NCI-H128 (cell line): ENCODE measurements at regions not wholly inside any gene's neighbourhood (a gene's known extent, or its start where the extent isn't known, plus 50 kb on each side); places are given as distances from the start of the nearest gene placed in this dataset.

ENCODE experiments used
- DNase-seq: peaks from one replicate; lab custom pipeline; 2025; ENCODE audit not compliant: unreplicated experiment; lab: John Stamatoyannopoulos, UW

DNA sequence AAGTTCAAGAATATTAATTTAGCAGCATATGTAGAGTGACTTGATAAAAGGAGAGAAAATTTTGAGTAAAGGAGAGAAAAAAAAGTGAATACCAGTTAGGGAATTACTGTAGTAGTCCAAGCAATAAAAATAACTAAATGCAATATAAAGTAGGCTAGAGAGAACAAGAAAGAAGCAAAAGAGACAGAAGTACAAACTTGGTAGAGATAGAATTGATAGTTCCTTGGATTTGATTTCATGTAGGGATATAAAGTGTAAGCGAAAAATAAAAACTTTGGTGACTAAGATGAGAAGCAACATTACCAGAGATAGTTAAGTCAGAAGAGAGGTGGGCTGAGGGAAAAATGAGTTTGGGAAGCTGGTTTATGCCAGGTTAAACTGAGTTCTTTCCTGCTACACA, 252.4 kb downstream of the SEC23A start:
- no peak for DNase-seq

DNA sequence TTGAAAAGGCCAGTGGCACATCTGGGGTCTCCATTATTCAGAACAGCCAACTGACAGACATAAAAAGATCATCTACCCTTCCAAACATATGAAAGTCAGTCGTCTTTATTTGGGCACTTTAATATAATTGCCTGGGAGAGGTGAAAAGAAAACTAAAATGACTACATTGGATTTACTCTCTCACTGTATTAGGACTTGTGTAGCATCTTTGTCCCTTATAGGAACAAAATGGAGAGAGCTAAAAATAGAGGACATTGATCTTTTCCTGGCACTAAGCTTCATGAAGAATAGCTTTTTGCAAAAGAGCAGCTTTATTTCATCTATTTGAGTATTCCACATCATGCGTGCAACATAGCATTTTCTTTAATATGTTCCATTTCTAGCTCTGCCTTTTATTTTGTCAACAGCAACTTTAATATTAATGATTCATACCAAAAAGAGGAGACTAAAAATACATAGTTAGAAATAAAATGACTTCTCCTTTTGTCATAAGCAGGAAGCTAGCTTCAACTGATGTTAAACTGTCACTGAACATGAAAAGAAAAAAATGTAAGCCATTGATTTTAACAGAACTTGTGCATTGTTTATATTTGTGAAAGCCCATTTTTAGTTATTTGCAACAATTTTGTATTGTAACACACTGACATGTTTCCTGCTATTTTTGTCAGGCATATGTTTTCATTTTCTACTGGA, 254.6 kb downstream of the SEC23A start:
- no peak for DNase-seq

DNA sequence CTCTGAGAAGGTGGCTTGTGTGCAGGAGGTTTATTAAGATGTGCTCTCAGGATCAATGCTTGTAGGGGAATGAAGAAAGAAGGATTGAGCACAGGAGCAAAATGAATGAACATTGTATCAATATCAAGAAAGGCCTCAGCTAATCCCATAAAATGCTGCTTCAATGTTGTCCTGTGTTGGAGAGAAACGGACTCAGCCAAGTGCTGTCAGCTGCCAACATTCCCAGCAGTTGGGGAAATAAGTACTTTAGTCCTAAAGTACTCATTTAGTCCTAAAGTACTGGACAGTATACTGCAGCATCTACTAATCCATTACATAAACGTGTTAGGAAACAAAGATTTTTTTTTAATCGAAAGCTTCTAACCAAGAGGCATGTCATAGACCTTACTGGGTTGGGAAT, 255.9 kb downstream of the SEC23A start:
- no peak for DNase-seq

DNA sequence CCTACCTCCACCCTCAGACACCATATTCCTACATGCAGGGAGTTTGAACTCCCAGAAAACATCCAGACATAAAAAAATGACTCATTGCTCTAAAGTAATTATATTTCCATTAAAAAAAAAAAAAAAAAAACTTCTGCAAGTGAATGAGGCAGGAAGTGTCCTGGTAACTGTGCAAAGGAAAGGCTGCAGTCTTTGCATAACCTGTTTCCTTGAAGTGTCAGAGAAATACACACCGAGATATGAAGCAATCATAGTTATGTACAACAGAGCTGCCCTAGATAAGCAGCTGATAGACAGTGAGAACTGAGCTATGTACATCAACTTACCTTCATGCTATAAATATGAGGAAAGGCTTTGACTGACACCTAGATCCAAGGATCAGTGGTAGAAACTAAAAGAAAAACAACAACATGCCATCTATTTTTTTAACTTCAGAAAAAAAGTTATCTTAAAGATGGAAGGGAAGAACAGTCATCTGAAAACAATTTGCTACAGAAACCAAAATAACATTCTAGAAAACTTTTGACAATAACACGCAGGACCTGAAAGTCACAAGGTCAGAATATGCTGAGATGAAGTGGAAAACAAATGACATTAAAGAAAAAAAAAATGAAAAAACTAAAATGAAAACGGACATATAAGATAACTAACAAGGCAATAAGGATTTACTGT, 263.2 kb downstream of the SEC23A start:
- DNase-seq, result no peak

DNA sequence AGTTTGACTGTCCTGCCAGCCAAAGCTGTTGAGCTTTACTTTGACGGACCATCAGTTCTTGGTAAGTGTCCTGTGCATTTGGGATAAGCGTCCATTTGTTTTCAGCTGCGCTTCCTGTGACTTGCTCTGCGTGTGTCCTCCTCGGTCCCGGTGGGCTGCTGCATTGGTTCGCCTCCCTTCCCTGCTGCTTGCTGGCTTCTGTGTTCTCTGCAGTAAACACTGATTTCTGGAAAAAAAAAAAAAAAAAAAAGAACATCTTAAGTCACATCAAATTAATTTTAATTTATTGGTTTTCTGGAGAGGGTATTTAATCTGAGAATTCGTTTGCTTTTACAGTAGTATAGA, 264.1 kb downstream of the SEC23A start:
- DNase-seq, result no peak

DNA sequence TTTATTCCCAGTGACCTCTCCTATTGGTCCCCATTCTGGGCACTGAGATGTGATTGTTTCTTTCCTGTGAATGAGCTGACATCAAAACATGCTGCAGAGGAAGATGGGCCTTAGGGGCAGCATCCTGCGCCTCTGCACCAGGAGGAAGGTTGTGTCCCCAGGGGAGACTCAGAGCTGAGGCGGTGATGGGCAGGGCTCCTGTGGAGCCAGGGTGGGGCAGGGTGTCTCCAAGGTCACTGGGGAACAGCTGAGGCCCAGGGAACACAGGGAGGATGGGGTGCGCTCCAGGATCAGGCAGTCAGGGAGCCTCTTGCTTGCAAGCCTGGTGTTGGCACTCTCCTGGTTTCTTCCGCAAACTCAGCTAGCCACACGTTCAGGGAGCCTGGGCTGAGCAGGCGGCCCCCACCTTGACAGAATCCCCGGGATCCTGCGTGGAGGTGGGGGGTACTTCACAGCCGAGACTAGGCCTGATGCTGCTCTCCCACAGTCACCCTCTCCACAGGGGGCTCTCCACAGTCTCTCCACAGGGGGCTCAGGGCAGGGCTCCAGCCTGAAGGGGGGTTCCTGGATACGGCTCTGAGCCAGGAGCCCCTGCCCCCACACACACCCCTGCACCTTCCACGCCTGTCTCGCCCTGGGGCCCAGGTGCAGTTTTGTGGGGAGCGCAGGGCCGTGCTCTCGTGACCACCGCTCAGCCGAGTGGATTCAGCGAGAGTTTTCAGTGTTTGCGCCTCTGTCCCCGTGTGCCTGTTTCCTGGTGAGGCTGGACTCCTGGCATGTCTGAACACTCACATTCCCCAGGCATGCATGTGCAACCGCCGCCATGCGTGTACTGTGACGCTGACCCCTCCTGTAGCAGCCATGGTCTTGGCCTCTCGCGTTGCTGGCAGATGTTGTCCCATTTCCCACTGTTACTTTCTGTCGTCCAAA, 264.7 kb downstream of the SEC23A start:
- DNase-seq, result no peak

DNA sequence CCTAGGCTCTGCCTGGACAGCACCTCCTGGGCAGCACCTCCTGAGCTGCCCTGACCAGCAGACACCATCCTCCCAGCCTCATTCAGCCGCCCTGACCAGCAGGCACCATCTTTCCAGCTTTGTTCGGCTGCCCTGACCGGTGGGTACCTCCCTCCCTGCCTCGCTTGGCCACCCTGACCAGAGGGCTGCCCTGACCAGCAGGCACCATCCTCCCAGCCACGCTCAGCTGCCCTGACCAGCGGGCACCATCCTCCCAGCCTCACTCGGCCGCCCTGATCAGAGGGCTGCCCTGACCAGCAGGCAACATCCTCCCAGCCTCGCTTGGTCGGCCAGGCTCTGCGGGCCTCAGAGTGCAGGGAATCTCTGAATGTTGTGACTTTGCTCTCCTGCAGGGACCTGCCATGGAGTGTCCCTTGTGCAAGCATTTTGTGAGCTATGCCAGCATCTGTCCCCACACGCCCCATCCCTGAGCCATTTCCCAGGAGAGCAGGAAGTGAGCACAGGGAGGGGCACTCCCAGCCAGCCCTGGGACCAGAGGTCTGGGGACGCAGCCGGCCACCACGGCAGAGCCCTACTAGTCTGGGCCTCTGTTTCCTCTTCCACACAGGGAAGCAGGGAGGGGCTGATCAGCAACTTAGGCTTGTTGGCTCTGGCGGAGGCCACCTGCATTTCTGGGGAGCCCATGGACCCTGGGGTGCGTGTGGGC, 265.5 kb downstream of the SEC23A start:
- no peak for DNase-seq

DNA sequence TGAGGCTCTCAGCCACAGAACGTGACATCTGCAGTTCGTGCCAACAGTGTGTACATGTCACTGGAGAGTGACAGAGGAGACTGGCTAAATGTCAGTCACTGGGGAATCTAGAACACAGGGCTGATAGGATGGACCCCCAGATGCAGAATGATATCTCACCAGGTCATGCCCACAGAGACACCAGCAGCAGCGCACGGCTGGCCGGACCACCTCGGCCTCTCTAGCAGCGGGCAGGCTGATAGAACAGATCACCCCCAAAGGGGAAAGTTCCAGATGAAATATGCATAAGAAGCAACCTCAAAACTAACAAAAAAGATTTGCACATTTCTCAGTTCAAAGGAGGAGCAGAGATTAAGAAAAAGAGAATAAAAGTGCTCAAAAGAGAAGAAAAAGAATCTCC, 266.5 kb downstream of the SEC23A start:
- no peak for DNase-seq

DNA sequence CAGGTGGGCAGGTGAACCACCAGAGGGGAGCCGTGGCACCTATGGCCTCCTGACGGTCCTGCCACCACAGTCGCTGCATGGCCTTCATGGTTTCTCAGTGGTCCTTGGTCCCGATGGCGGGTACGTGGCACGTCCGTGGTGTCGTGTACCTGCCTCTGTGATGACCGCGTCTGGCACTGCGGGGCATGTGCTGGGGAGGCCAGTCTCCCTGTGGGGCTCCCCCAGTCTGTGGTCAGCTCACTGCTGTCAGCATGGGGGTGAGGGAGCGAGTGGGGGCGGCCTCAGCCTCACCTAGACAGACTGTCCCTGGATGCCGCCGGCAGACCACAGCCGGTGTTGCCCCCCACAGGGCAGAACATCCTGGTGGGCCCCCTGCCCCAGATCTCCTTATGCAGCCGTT, 267.2 kb downstream of the SEC23A start:
- no peak for DNase-seq

DNA sequence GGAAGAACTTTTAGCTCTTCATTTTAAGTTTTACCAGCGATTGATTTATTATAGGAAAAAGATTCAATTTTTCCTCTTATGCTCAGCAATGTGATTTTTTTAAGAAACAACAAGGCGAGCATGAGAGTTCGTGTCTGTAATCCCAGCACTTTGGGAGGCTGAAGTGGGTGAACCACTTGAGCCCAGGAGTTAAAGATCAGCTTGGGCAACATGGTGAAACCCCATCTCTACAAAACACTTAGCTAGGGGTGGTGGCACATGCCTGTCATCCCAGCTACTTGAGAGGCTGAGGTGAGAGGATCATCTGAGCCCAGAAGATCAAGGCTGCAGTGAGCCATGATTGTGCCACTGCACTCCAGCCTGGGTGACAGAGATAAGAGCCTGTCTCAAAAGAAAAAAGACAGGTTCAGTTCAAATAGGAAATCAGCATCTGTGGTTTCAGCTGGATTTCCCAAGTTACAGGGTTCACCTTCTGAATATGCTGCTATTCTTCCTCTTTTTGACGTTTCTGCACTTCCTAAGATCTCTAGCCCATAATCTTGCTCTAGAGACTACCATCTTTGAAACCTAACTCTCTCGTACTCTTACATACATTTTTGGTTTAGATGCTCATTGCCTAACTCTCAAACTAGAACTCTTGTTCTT, 274.7 kb downstream of the SEC23A start:
- DNase-seq, result no peak

DNA sequence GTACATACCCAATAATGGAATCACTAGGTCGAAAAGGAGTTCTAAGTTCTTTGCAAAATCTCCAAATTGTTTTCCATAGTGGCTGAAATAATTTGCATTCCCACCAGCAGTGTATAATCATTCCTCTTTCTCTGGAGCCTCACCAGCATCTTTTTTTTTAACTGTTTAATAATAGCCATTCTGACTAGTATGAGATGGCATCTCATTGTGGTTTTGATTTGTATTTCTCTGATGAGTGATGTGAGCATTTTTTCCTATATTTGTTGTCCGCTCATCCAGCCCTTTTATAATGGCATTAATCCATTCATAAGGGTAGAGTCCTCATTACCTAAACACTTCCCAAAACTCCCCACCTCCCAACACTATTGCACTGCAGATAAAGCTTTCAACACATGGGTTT, 278.3 kb downstream of the SEC23A start:
- DNase-seq, result no peak

DNA sequence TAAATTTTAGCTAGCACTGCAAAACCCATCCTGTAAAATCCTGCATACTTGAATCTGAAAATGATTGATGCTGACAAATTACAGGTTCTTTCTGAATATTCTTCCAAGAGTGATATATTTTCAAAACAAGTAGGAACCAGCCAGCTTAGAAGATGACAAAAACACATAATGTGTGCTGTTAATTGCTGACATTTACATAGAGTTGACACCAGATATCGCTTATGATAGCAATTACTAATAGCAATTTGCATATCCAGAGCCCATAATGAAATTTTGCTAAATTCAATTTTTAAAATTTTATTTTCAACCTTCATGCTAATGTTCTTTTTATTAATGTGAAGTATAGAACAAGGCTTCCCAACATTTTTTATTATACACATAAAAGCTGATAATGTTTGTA, 284.5 kb downstream of the SEC23A start:
- no peak for DNase-seq

DNA sequence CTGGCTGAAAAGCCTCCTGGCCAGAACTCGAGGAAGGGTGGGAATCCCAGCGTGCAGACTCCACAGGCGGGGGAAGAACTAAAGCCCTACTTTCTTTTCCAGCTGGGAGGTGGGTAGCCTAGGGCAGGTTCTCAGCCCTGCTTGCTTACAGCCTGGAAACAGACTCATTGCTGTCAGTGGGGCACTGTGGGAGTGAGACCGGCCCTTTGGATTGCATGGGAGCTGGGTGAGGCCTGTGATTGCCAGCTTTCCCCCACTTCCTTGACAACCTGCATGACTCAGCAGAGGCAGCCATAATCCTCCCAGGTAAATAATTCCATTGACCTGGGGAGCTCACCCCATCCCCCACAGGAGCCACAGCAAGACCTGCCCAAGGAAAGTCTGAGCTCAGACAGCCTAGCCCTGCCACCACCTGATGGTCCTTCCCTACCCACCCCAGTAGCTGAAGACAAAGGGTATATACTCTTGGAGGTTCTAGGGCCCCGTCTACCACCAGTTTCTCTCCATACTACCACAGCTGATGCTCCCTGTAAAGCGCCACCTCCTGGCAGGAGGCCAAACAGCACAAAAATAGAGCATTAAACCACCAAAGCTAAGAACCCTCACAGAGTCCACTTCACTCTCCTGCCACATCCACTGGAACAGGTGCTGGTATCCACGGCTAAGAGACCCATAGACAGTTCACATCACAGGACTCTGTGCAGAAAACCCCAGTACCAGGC, 294.1 kb downstream of the SEC23A start:
- DNase-seq, result no peak

DNA sequence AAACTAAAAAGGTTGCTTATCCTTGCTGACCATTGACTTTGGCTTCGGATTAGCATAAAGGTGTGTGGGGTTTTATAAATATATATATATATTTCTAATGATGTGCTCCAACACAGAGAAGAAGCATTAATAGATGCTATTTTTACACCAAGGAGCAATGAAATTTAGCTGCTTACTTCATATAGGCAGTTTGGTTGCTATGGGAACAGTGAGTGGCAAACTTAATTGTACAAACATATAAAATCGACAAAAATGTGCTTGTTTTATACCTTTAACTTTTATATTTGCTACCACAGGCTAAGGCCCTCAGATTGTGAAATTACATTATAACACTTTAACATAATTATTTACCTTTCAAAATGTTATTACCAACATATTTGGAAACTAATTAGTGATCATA, 303.4 kb downstream of the SEC23A start:
- no peak for DNase-seq

DNA sequence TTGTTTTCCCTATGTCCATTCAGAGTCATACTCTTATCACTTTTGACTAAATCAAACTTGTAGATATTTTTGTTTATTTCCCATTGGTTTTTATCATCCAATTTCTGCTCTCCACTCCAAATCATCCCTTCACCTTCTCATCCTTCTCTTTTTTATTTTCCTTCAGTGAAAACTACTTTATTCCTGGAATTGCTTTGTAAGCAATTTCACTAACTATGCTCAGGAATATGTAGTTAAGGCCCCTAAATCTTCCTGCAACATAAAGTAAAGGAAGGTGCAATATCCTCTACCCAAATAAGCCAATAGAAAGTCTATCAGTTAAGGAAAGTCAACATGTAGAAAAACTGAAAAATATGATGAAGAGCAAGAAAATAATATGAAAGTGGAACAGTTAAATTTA, 308.4 kb downstream of the SEC23A start:
- DNase-seq, result no peak

DNA sequence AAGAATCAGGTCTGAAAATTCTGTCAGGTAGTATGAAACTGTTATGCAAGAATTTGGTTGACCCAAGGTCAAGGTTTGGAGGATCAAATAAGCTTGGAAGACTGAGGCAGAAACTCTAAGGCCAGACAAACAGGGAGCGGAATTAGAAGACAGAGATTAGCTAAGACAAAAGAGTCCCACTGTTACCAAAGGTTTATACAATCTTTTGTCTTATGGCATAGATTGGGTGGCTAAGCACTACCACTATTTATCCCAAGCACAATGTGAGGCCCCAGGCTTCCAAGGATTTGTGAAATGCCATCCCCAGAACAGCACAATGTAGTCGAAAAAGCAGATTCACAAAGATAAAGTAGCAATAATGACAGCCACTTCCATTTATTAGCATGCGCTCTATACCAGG, 311.2 kb downstream of the SEC23A start:
- no peak for DNase-seq

DNA sequence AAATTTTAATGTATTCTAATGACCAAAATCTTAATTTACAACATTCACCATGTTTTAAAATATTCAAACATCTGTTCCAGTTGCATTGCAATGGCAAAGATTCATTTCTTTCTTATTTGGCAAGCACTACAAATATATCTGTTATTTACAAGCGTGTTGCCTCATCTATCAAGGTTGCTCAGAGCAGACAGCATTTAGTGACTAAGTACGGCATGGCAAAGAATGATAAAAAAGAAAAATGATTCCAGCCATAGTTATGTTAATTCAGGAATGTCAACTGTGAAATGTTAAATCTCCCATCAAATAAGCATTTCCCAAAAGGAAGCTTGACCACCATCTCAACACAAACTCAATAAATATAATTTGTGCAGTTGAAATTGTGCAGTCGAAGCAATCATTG, 312.1 kb downstream of the SEC23A start:
- DNase-seq, result no peak

DNA sequence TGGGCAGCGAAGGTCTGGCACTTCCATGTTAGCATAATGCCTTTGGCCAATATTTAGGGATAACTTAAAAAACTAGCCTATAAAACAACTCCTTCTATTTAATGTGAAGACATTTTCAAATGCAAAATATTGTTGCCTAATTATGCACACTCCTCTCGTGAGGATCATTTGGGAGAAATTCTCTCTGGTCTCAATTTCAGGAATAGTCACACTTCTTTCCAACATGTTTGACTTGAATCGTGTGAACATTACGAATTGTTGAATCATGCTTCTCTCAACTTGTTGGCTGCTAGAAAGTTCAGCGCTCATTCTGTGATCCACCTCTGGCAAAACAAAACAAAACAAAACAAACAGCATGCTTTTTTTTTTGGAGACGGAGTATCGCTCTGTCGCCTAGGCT, 313.2 kb downstream of the SEC23A start:
- no peak for DNase-seq

DNA sequence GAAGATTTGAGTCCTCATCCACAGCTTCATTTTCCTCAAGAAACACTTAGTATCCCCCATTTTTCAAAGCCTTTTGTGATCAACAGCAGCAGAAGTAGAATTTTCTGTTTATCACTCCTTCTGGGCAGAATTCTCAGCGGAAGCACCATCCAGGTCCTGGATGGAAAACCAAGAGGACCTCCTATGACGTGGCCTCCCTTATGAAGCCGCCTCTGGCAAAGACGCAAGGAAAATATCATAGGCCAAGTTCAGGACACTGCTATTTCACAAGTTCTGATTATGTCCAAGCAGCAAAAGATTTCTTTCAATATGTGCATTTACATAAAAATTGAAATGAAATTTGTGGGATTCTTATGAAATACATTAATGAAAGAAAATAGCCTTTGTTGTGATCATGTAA, 315.0 kb downstream of the SEC23A start:
- no peak for DNase-seq

DNA sequence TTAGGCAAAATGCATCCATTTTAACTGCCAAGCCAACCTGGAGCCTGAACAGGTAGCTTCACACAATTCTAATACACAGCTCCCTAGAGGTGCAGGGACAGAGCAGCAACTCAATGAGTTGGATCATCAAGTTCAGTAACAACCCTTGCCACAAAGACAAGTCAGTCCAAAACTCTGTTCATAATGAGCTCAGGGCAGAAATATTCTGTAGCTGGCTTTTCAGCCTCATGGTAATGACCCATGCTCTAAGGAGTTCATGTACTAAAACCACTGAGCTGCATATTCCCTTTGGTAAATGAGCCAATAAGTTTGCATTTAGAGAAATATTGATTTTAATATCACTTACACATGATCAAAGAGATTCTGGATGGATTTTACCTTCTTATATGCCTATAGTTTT, 316.1 kb downstream of the SEC23A start:
- no peak for DNase-seq
